ENCODE measurements at regions not wholly inside any gene's neighbourhood (a gene's known extent, or its start where the extent isn't known, plus 50 kb on each side); places are given as distances from the start of the nearest gene placed in this dataset.

GRCh38 chr9:118568704-118569103, 800.5 kb downstream of the BRINP1 start:
- no peak for DNase-seq
- no peak overlapping the region for H3K27ac Mint-ChIP-seq (ENCODE audit: unreplicated experiment)
- H3K9me3 Mint-ChIP-seq (ENCODE audit: unreplicated experiment) = no peaks in the 10 kb centered on the region
- TF ChIP-seq CTCF (IDR thresholded peaks at IDR 0.05; ENCODE audit: insufficient read depth in 1 of 2, low read depth in 1 of 2, low read length in 1 of 2, severe bottlenecking in 1 of 2, unreplicated experiment in 1 of 2) = no peak
- ChIA-PET CTCF (no interaction called here), POLR2A (no interaction called here)
- Histone ChIP-seq H3K36me3 (ENCODE audit: control insufficient read depth, insufficient read depth, low read length) (no peaks in the 10 kb centered on the region), H3K27me3 (replicated peaks; ENCODE audit: control insufficient read depth, insufficient read depth, low read length) (no peaks in the 10 kb centered on the region), H3K4me1 (no peaks in the 10 kb centered on the region), H3K9me3 (no peaks in the 10 kb centered on the region), H3K4me3 (ENCODE audit: low read depth, low read length) (no peak overlapping the region)
- no peak overlapping the region for H3K4me3 Mint-ChIP-seq (ENCODE audit: unreplicated experiment)
- BruUV-seq (replicated peaks) = no TSS peak
- intact Hi-C loops (cut with micrococcal nuclease; ENCODE audit: unreplicated experiment) = no loop called here
- no peaks in the 10 kb centered on the region for H3K36me3 Mint-ChIP-seq (ENCODE audit: insufficient read depth, unreplicated experiment)
- peaks cover 2% of the 10 kb centered on the region for H3K27me3 Mint-ChIP-seq (ENCODE audit: insufficient read depth, unreplicated experiment)
- no peaks in the 10 kb centered on the region for H3K4me1 Mint-ChIP-seq (ENCODE audit: low read depth, unreplicated experiment)

GRCh38 chr9:118569148-118569547, 800.1 kb downstream of the BRINP1 start:
- Histone ChIP-seq H3K9me3 (no peaks in the 10 kb centered on the region), H3K27me3 (replicated peaks; ENCODE audit: control insufficient read depth, insufficient read depth, low read length) (no peaks in the 10 kb centered on the region), H3K4me1 (no peaks in the 10 kb centered on the region), H3K4me3 (ENCODE audit: low read depth, low read length) (no peak overlapping the region), H3K36me3 (ENCODE audit: control insufficient read depth, insufficient read depth, low read length) (no peaks in the 10 kb centered on the region)
- intact Hi-C loops (cut with micrococcal nuclease; ENCODE audit: unreplicated experiment) = no loop called here
- H3K27me3 Mint-ChIP-seq (ENCODE audit: insufficient read depth, unreplicated experiment) = peaks cover under 1% of the 10 kb centered on the region
- POLR2A ChIA-PET = no interaction called here
- no peak overlapping the region for H3K27ac Mint-ChIP-seq (ENCODE audit: unreplicated experiment)
- CTCF ChIA-PET = no interaction called here
- H3K4me3 Mint-ChIP-seq (ENCODE audit: unreplicated experiment) = no peak overlapping the region
- H3K9me3 Mint-ChIP-seq (ENCODE audit: unreplicated experiment) = no peaks in the 10 kb centered on the region
- H3K4me1 Mint-ChIP-seq (ENCODE audit: low read depth, unreplicated experiment) = no peaks in the 10 kb centered on the region
- DNase-seq = no peak
- BruUV-seq (replicated peaks) = no TSS peak
- no peak for TF ChIP-seq CTCF (IDR thresholded peaks at IDR 0.05; ENCODE audit: insufficient read depth in 1 of 2, low read depth in 1 of 2, low read length in 1 of 2, severe bottlenecking in 1 of 2, unreplicated experiment in 1 of 2)
- no peaks in the 10 kb centered on the region for H3K36me3 Mint-ChIP-seq (ENCODE audit: insufficient read depth, unreplicated experiment)

GRCh38 chr9:118570066-118570465, 799.2 kb downstream of the BRINP1 start:
- CTCF ChIA-PET = no interaction called here
- Mint-ChIP-seq H3K36me3 (ENCODE audit: insufficient read depth, unreplicated experiment) (no peaks in the 10 kb centered on the region), H3K4me3 (ENCODE audit: unreplicated experiment) (no peak overlapping the region), H3K27ac (ENCODE audit: unreplicated experiment) (no peak overlapping the region), H3K9me3 (ENCODE audit: unreplicated experiment) (no peaks in the 10 kb centered on the region), H3K4me1 (ENCODE audit: low read depth, unreplicated experiment) (no peaks in the 10 kb centered on the region), H3K27me3 (ENCODE audit: insufficient read depth, unreplicated experiment) (no peaks in the 10 kb centered on the region)
- POLR2A ChIA-PET = no interaction called here
- intact Hi-C loops (cut with micrococcal nuclease; ENCODE audit: unreplicated experiment) = no loop called here
- no peaks in the 10 kb centered on the region for H3K9me3 ChIP-seq
- H3K4me1 ChIP-seq = no peaks in the 10 kb centered on the region
- no peaks in the 10 kb centered on the region for H3K36me3 ChIP-seq (ENCODE audit: control insufficient read depth, insufficient read depth, low read length)
- H3K27me3 ChIP-seq (replicated peaks; ENCODE audit: control insufficient read depth, insufficient read depth, low read length) = no peaks in the 10 kb centered on the region
- H3K4me3 ChIP-seq (ENCODE audit: low read depth, low read length) = no peak overlapping the region
- TF ChIP-seq CTCF (IDR thresholded peaks at IDR 0.05; ENCODE audit: insufficient read depth in 1 of 2, low read depth in 1 of 2, low read length in 1 of 2, severe bottlenecking in 1 of 2, unreplicated experiment in 1 of 2) = no peak
- no peak for DNase-seq
- BruUV-seq (replicated peaks) = no TSS peak

Data from Caco-2 (cell line).